ENCODE measurements at regions not wholly inside any gene's neighbourhood (a gene's known extent, or its start where the extent isn't known, plus 50 kb on each side); places are given as distances from the start of the nearest gene placed in this dataset.

DNA sequence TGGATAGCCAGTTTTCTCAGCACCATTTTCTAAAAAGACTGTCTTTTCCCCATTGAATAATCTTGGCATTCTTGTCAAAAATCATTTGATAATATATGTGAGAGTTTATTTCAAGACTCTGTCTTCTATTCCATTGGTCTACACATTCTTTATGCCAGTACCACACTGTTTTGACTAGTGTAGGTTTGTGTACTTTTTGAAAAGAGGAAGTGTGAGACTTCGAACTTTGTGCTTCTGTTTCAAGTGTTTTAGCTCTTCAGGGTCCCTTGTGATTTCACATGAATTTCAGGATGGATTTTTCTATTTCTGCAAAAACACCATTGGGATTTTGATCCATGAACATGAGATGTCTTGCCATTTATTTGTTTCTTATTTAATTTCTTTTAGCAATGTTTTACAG, 78.5 kb upstream of the ALDH1A1 start:
- Histone ChIP-seq H3F3A (ENCODE audit: insufficient read depth) (no peaks in the 10 kb centered on the region), H3K9me2 (replicated peaks; ENCODE audit: insufficient read depth, low read length) (no peaks in the 10 kb centered on the region), H3K4me3 (ENCODE audit: insufficient read depth, low read length, poor library complexity, severe bottlenecking) (no peak overlapping the region), H3K9ac (ENCODE audit: low read length) (no peak overlapping the region), H4K20me1 (ENCODE audit: low read depth, low read length) (no peaks in the 10 kb centered on the region), H3K9me3 (ENCODE audit: insufficient read depth, low read length) (no peaks in the 10 kb centered on the region), H3K4me2 (ENCODE audit: low read depth, low read length, poor library complexity, severe bottlenecking) (no peak overlapping the region), H3K27ac (ENCODE audit: low read depth, low read length) (no peak overlapping the region), H3K27me3 (ENCODE audit: low read length) (no peaks in the 10 kb centered on the region), H3K36me3 (ENCODE audit: low read length) (no peaks in the 10 kb centered on the region), H2AFZ (ENCODE audit: low read depth, low read length, severe bottlenecking) (no peak overlapping the region), H3K79me2 (ENCODE audit: insufficient read depth, low read length) (no peaks in the 10 kb centered on the region)
- TF ChIP-seq EZH2phosphoT487 (conservative IDR thresholded peaks at IDR 0.05; ENCODE audit: low read length) (no peak), CTCF (IDR thresholded peaks at IDR 0.05; ENCODE audit: insufficient read depth, low read length, poor library complexity, severe bottlenecking) (no peak)

DNA sequence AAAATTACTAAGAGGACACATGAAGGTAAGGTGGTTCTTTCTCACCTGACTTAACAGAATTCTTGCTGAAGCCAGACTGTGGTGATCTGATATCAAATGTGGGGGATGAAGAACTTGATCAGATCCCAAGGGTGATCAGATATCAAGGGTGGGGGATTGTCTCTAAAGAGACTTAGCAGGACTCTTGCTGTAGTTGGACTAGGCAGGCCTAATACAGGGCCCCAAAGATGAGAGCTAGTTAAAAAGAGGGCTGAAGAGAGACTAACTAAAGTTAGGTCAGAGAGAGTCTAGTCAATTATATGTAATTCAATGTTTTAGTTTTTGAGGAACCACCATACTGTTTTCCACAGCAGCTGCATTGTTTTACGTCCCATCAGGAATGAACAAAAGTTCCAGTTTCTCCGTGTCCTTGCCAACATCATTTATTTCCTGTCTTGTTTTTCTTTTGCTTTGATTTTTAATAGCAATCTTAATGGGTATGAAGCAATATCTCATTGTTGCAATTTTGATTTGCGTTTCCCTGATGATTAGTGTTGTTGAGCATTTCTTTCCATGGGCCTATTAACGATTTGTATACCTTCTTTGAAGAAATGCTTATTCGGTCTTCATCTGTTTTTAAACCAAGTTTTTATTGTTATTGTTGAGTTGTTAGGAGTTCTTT, 77.6 kb upstream of the ALDH1A1 start:
- Histone ChIP-seq H4K20me1 (ENCODE audit: low read depth, low read length) (no peaks in the 10 kb centered on the region), H3F3A (ENCODE audit: insufficient read depth) (no peaks in the 10 kb centered on the region), H3K9ac (ENCODE audit: low read length) (no peak overlapping the region), H3K27me3 (ENCODE audit: low read length) (no peaks in the 10 kb centered on the region), H3K9me2 (replicated peaks; ENCODE audit: insufficient read depth, low read length) (no peaks in the 10 kb centered on the region), H3K27ac (ENCODE audit: low read depth, low read length) (no peak overlapping the region), H3K4me2 (ENCODE audit: low read depth, low read length, poor library complexity, severe bottlenecking) (no peak overlapping the region), H3K4me3 (ENCODE audit: insufficient read depth, low read length, poor library complexity, severe bottlenecking) (no peak overlapping the region), H2AFZ (ENCODE audit: low read depth, low read length, severe bottlenecking) (no peak overlapping the region), H3K79me2 (ENCODE audit: insufficient read depth, low read length) (no peaks in the 10 kb centered on the region), H3K9me3 (ENCODE audit: insufficient read depth, low read length) (no peaks in the 10 kb centered on the region), H3K36me3 (ENCODE audit: low read length) (no peaks in the 10 kb centered on the region)
- no peak for TF ChIP-seq CTCF (IDR thresholded peaks at IDR 0.05; ENCODE audit: insufficient read depth, low read length, poor library complexity, severe bottlenecking)
- no peak for TF ChIP-seq EZH2phosphoT487 (conservative IDR thresholded peaks at IDR 0.05; ENCODE audit: low read length)

- H3K4me3 ChIP-seq (ENCODE audit: insufficient read depth, low read length, poor library complexity, severe bottlenecking), result no peak overlapping the region
- H3K36me3 ChIP-seq (ENCODE audit: low read length), result no peaks in the 10 kb centered on the region
- no peaks in the 10 kb centered on the region for H3K9me2 ChIP-seq (replicated peaks; ENCODE audit: insufficient read depth, low read length)
- H3K9me3 ChIP-seq (ENCODE audit: insufficient read depth, low read length), result no peaks in the 10 kb centered on the region
- no peaks in the 10 kb centered on the region for H3K27me3 ChIP-seq (ENCODE audit: low read length)
- no peak overlapping the region for H3K9ac ChIP-seq (ENCODE audit: low read length)
- H2AFZ ChIP-seq (ENCODE audit: low read depth, low read length, severe bottlenecking), result no peak overlapping the region
- no peaks in the 10 kb centered on the region for H4K20me1 ChIP-seq (ENCODE audit: low read depth, low read length)
- H3F3A ChIP-seq (ENCODE audit: insufficient read depth), result no peaks in the 10 kb centered on the region
- no peak overlapping the region for H3K27ac ChIP-seq (ENCODE audit: low read depth, low read length)
- H3K79me2 ChIP-seq (ENCODE audit: insufficient read depth, low read length), result no peaks in the 10 kb centered on the region
- H3K4me2 ChIP-seq (ENCODE audit: low read depth, low read length, poor library complexity, severe bottlenecking), result no peak overlapping the region
- no peak for TF ChIP-seq EZH2phosphoT487 (conservative IDR thresholded peaks at IDR 0.05; ENCODE audit: low read length)
Measured at GRCh38 chr9:73029346-73029745, 76.5 kb upstream of the ALDH1A1 start.

DNA sequence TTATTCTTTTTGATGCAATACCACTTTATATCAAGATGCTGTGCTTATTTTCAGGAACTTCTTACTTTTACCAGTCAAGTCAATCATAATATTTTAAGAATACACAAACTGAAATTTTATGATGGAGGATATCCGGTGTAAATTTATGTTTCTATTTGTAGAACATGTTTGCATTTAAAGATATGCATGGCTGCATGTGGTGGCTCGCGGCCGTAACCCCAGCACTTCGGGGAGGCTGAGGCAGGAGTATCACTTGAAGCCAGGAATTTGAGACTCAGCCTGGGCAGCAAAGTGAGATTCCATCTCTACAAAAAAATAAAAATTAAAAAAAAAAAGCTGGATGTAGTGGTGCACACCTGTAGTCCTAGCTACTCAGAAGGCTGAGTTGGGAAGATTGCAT, 73.5 kb upstream of the ALDH1A1 start:
- Histone ChIP-seq H3K79me2 (ENCODE audit: insufficient read depth, low read length) (no peaks in the 10 kb centered on the region), H3K4me2 (ENCODE audit: low read depth, low read length, poor library complexity, severe bottlenecking) (no peak overlapping the region), H3K4me3 (ENCODE audit: insufficient read depth, low read length, poor library complexity, severe bottlenecking) (no peak overlapping the region), H4K20me1 (ENCODE audit: low read depth, low read length) (no peaks in the 10 kb centered on the region), H3K27me3 (ENCODE audit: low read length) (no peaks in the 10 kb centered on the region), H3K9ac (ENCODE audit: low read length) (no peak overlapping the region), H2AFZ (ENCODE audit: low read depth, low read length, severe bottlenecking) (no peak overlapping the region), H3K27ac (ENCODE audit: low read depth, low read length) (no peak overlapping the region), H3F3A (ENCODE audit: insufficient read depth) (no peaks in the 10 kb centered on the region), H3K36me3 (ENCODE audit: low read length) (no peaks in the 10 kb centered on the region), H3K9me2 (replicated peaks; ENCODE audit: insufficient read depth, low read length) (no peaks in the 10 kb centered on the region), H3K9me3 (ENCODE audit: insufficient read depth, low read length) (no peaks in the 10 kb centered on the region)
- TF ChIP-seq EZH2phosphoT487 (conservative IDR thresholded peaks at IDR 0.05; ENCODE audit: low read length) (no peak), CTCF (IDR thresholded peaks at IDR 0.05; ENCODE audit: insufficient read depth, low read length, poor library complexity, severe bottlenecking) (no peak)

All from SU-DHL-6 (cell line).